H1 (cell line): ENCODE measurements at regions not wholly inside any gene's neighbourhood (a gene's known extent, or its start where the extent isn't known, plus 50 kb on each side); places are given as distances from the start of the nearest gene placed in this dataset.

ENCODE experiments used
- CTCF ChIA-PET: fragments of 300-600 bp; sonication (Branson Sonifier 250); formaldehyde crosslinking; loops from one replicate; lab custom pipeline; 2021; ENCODE audit not compliant: partially characterized antibody; lab: Charles Lee
- POLR2A ChIA-PET: fragments of 300-600 bp; sonication (Branson Sonifier 250); formaldehyde crosslinking; loops from one replicate; lab custom pipeline; 2021; ENCODE audit warnings: inconsistent platforms; ENCODE audit not compliant: partially characterized antibody; lab: Charles Lee
- DNase-seq, 2 experiments: peaks; one replicate each; pipeline versions ENCODE4 v3.0.0 to v3.0.0-alpha.2; 2010 to 2022; ENCODE audit warnings: low spot score in 2 of 2, low read depth in 1 of 2, mixed read lengths in 1 of 2
- FAIRE-seq: peaks from 2 replicates; lab custom pipeline; 2011; peaks lifted over from hg19 to GRCh38; lab: Jason Lieb, UNC
- H2AFZ ChIP-seq: 2 replicates; pipeline ENCODE4 v1.8.1; 2012; ENCODE audit warnings: low read length, inconsistent platforms
- H2AK5ac ChIP-seq: 2 replicates; pipeline ENCODE4 v1.6.1; 2013; ENCODE audit warnings: low read depth, low read length
- H2BK120ac ChIP-seq: replicated peaks from 2 replicates; pipeline ENCODE3; 2013; ENCODE audit warnings: low read depth, low read length, inconsistent platforms
- H2BK12ac ChIP-seq: 2 replicates; pipeline ENCODE4 v1.6.1; 2013; ENCODE audit warnings: low read depth, low read length
- H2BK15ac ChIP-seq: 2 replicates; pipeline ENCODE4 v1.6.1; 2013; ENCODE audit warnings: low read length
- H2BK20ac ChIP-seq: 2 replicates; pipeline ENCODE4 v1.6.1; 2013; ENCODE audit warnings: low read length
- H2BK5ac ChIP-seq: 2 replicates; pipeline ENCODE4 v1.6.1; 2013; ENCODE audit warnings: low read depth, low read length
- H3K14ac ChIP-seq: 2 replicates; pipeline ENCODE4 v1.6.1; 2013; ENCODE audit warnings: inconsistent platforms; ENCODE audit not compliant: insufficient read length
- H3K18ac ChIP-seq: 2 replicates; pipeline ENCODE4 v1.6.1; 2013; ENCODE audit warnings: low read length; ENCODE audit errors: extremely low read depth
- H3K23ac ChIP-seq: 2 replicates; pipeline ENCODE4 v1.6.1; 2013; ENCODE audit warnings: inconsistent platforms; ENCODE audit not compliant: insufficient read length
- H3K23me2 ChIP-seq: 2 replicates; pipeline ENCODE4 v1.6.1; 2013; ENCODE audit warnings: low read depth, low read length
- H3K27ac ChIP-seq: 2 replicates; pipeline ENCODE4 v1.6.1; 2011; ENCODE audit warnings: low read depth, low read length, inconsistent platforms
- H3K27me3 ChIP-seq, 4 experiments: replicated peaks in 1 of 4; 1 replicate in 1 of 4; 2 replicates in 3 of 4; pipeline versions ENCODE4 v1.6.1 to v1.8.1; 2011 to 2013; ENCODE audit warnings: low read length in 3 of 4, mild to moderate bottlenecking in 3 of 4, inconsistent platforms in 2 of 4, mixed read lengths in 2 of 4, moderate library complexity in 1 of 4; ENCODE audit not compliant: control insufficient read depth in 3 of 4, insufficient read depth in 3 of 4; ENCODE audit errors: extremely low read depth in 1 of 4
- H3K36me3 ChIP-seq, 4 experiments: 2 replicates each; pipeline versions ENCODE4 v1.6.1 to v1.8.1; 2011 to 2013; ENCODE audit warnings: mild to moderate bottlenecking in 4 of 4, low read length in 3 of 4, moderate library complexity in 2 of 4, control low read depth in 1 of 4, inconsistent platforms in 1 of 4; ENCODE audit not compliant: insufficient read depth in 4 of 4, control insufficient read depth in 2 of 4
- H3K4ac ChIP-seq: replicated peaks from 2 replicates; pipeline ENCODE3; 2013; ENCODE audit warnings: low read length, low read depth, mixed read lengths, inconsistent platforms; ENCODE audit not compliant: insufficient read length
- H3K4me1 ChIP-seq, 4 experiments: replicated peaks in 1 of 4; 1 replicate in 1 of 4; 2 replicates in 3 of 4; pipeline versions ENCODE4 v1.6.1 to v1.8.1; 2011 to 2013; ENCODE audit warnings: low read length in 3 of 4, inconsistent platforms in 2 of 4, mixed read lengths in 1 of 4; ENCODE audit not compliant: insufficient read depth in 4 of 4, control insufficient read depth in 3 of 4
- H3K4me2 ChIP-seq, 2 experiments: 2 replicates each; pipeline versions ENCODE4 v1.6.1 to v1.8.1; 2011 to 2013; ENCODE audit warnings: low read depth in 2 of 2, low read length in 2 of 2, control low read depth in 1 of 2, inconsistent platforms in 1 of 2, mild to moderate bottlenecking in 1 of 2; ENCODE audit not compliant: insufficient read depth in 1 of 2
- H3K4me3 ChIP-seq, 4 experiments: fragments of 200-600, 300-600 bp in 1 of 4; sonication (generic), shearing (Covaris generic), sonication (Bioruptor Twin) in 1 of 4; 2 replicates each; pipeline versions ENCODE4 v1.5.1 to v1.8.1; 2011 to 2016; ENCODE audit warnings: low read length in 4 of 4, low read depth in 3 of 4, control low read depth in 2 of 4, inconsistent platforms in 2 of 4, mild to moderate bottlenecking in 2 of 4, mixed read lengths in 1 of 4, moderate library complexity in 1 of 4; ENCODE audit not compliant: insufficient read depth in 2 of 4; ENCODE audit errors: extremely low read depth in 1 of 4
- H3K56ac ChIP-seq: replicated peaks from 2 replicates; pipeline ENCODE3; 2013; ENCODE audit warnings: low read depth, mild to moderate bottlenecking, mixed read lengths, low read length, inconsistent platforms; ENCODE audit not compliant: insufficient read length
- H3K79me1 ChIP-seq: 2 replicates; pipeline ENCODE4 v1.6.1; 2013; ENCODE audit warnings: low read depth, low read length, control low read depth
- H3K79me2 ChIP-seq, 2 experiments: 2 replicates each; pipeline versions ENCODE4 v1.6.1 to v1.8.1; 2012 to 2013; ENCODE audit warnings: low read length in 2 of 2, mild to moderate bottlenecking in 2 of 2, inconsistent platforms in 1 of 2; ENCODE audit not compliant: insufficient read depth in 2 of 2, control insufficient read depth in 1 of 2
- H3K9ac ChIP-seq, 4 experiments: replicated peaks in 1 of 4; 1 replicate in 1 of 4; 2 replicates in 3 of 4; pipeline versions ENCODE4 v1.6.1 to v1.8.1; 2011 to 2013; ENCODE audit warnings: low read depth in 3 of 4, low read length in 3 of 4, control low read depth in 2 of 4, mild to moderate bottlenecking in 2 of 4, moderate library complexity in 2 of 4, inconsistent platforms in 1 of 4; ENCODE audit errors: extremely low read depth in 1 of 4
- H3K9me3 ChIP-seq, 2 experiments: 2 replicates each; pipeline versions ENCODE4 v1.6.1 to v1.8.1; 2012 to 2013; ENCODE audit warnings: mild to moderate bottlenecking in 2 of 2, moderate library complexity in 2 of 2, control low read depth in 1 of 2, inconsistent platforms in 1 of 2, low read depth in 1 of 2, low read length in 1 of 2, mixed read lengths in 1 of 2; ENCODE audit not compliant: insufficient read depth in 2 of 2
- H4K20me1 ChIP-seq, 2 experiments: replicated peaks in 1 of 2; 2 replicates each; pipeline versions ENCODE3 to v1.8.1; 2011 to 2013; ENCODE audit warnings: inconsistent platforms in 2 of 2, low read length in 2 of 2, mild to moderate bottlenecking in 1 of 2; ENCODE audit not compliant: insufficient read depth in 2 of 2, control insufficient read depth in 1 of 2
- H4K5ac ChIP-seq: 2 replicates; pipeline ENCODE4 v1.6.1; 2013; ENCODE audit warnings: low read length, low read depth, mixed read lengths, inconsistent platforms; ENCODE audit not compliant: insufficient read length
- H4K8ac ChIP-seq: 2 replicates; pipeline ENCODE4 v1.8.0; 2013; ENCODE audit warnings: mild to moderate bottlenecking, moderate library complexity, low read length, inconsistent platforms; ENCODE audit not compliant: insufficient read depth; ENCODE audit errors: extremely low read depth
- H4K91ac ChIP-seq: replicated peaks from 2 replicates; pipeline ENCODE3; 2013; ENCODE audit warnings: low read length, mixed read lengths, inconsistent platforms; ENCODE audit not compliant: insufficient read length
- ATF3 ChIP-seq: IDR thresholded peaks from 2 replicates; pipeline ENCODE4 v1.6.1; 2011; ENCODE audit warnings: low read depth, mild to moderate bottlenecking, low read length; ENCODE audit not compliant: insufficient read depth
- CEBPB ChIP-seq: IDR thresholded peaks from 2 replicates; pipeline ENCODE4 v1.6.1; 2012; ENCODE audit warnings: low read depth, low read length
- CHD1 ChIP-seq: IDR thresholded peaks from 2 replicates; pipeline ENCODE4 v1.6.1; 2012; ENCODE audit warnings: low read depth, low read length, improper control_type of control experiment
- EP300 ChIP-seq, 2 experiments: IDR thresholded peaks; 1 replicate in 1 of 2; 2 replicates in 1 of 2; pipeline ENCODE4 v1.6.1; 2011 to 2012; ENCODE audit warnings: low read depth in 2 of 2, low read length in 2 of 2, mild to moderate bottlenecking in 2 of 2, borderline replicate concordance in 1 of 2, inconsistent platforms in 1 of 2, moderate library complexity in 1 of 2
- PHF8 ChIP-seq: fragments of 200-600 bp; sonication (generic); conservative IDR thresholded peaks from 2 replicates; pipeline ENCODE4 v1.7.1; 2012; ENCODE audit warnings: low read depth, mild to moderate bottlenecking, inconsistent platforms, low read length, moderate library complexity
- RAD21 ChIP-seq, 2 experiments: IDR thresholded peaks in 1 of 2; conservative IDR thresholded peaks in 1 of 2; 2 replicates each; pipeline ENCODE4 v1.6.1; 2011; ENCODE audit warnings: low read depth in 2 of 2, low read length in 2 of 2, improper control_type of control experiment in 1 of 2, inconsistent platforms in 1 of 2, mild to moderate bottlenecking in 1 of 2, moderate library complexity in 1 of 2
- RFX5 ChIP-seq: IDR thresholded peaks from 2 replicates; pipeline ENCODE4 v1.6.1; 2011; ENCODE audit warnings: low read depth, low read length, improper control_type of control experiment, borderline replicate concordance
- SIN3A ChIP-seq, 2 experiments: IDR thresholded peaks in 1 of 2; conservative IDR thresholded peaks in 1 of 2; 2 replicates each; pipeline ENCODE4 v1.6.1; 2011 to 2012; ENCODE audit warnings: low read length in 2 of 2, improper control_type of control experiment in 1 of 2, low read depth in 1 of 2, mild to moderate bottlenecking in 1 of 2
- SIRT6 ChIP-seq: IDR thresholded peaks from one replicate; pipeline ENCODE4 v1.7.1; 2012; ENCODE audit warnings: low read length, inconsistent platforms
- SP1 ChIP-seq: IDR thresholded peaks from 2 replicates; pipeline ENCODE4 v1.6.1; 2011; ENCODE audit warnings: low read depth, low read length
- TAF7 ChIP-seq: optimal IDR thresholded peaks from 2 replicates; pipeline ENCODE3; 2011; ENCODE audit warnings: low read depth, mild to moderate bottlenecking, inconsistent platforms, low read length, moderate library complexity, borderline replicate concordance
- WGBS, 2 experiments: shearing (Covaris generic) in 1 of 2; methylation state at CpG; one replicate each; pipeline versions ENCODE4 v1.1.6 to v1.1.7; 2013 to 2015; ENCODE audit warnings: low lambda C conversion rate in 2 of 2, mixed read lengths in 2 of 2, inconsistent platforms in 1 of 2, low coverage in 1 of 2, missing lambda C conversion rate in 1 of 2; ENCODE audit not compliant: insufficient replicate concordance in 2 of 2, insufficient coverage in 1 of 2, insufficient read length in 1 of 2; ENCODE audit errors: extremely low coverage in 1 of 2, missing lambda C conversion rate in 1 of 2; 5-methylcytosine and 5-hydroxymethylcytosine counted together
- TF ChIP-seq, protein P1 (sequence below): IDR thresholded peaks from 2 replicates; pipeline ENCODE4 v1.6.1; 2011; ENCODE audit warnings: low read length, improper control_type of control experiment
- TF ChIP-seq, protein P2 (sequence below): IDR thresholded peaks from 2 replicates; pipeline ENCODE4 v1.6.1; 2012; ENCODE audit warnings: inconsistent platforms

DNA sequence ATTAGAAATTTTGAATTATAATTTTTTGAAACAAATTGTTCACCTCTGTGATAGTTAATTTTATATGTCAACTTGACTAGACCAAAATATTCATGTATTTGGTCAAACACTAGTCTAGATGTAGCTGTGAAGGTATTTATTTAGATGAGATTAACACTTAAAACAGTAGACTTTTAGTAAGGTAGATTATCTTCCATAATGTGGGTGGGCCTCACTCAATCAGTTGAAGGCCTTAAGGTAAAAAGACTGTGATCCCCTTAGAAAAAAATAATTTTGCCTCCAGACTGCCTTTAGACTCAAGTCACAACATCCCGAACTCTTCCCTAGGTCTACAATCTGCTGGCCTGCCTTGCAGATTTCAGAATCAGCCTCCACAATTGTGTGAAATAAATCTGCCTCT lies 177.3 kb upstream of the PABPC5 start:
- ChIA-PET CTCF (no interaction called here), POLR2A (no interaction called here)
- H3K23me2 ChIP-seq = no peaks in the 10 kb centered on the region
- no peak overlapping the region for H2AFZ ChIP-seq
- no peak overlapping the region for H3K4ac ChIP-seq
- H3K14ac ChIP-seq = no peak overlapping the region
- H3K9ac ChIP-seq = no peak overlapping the region
- H2BK5ac ChIP-seq = no peak overlapping the region
- no peak overlapping the region for H2BK20ac ChIP-seq
- no peak overlapping the region for H2AK5ac ChIP-seq
- no peaks in the 10 kb centered on the region for H3K9me3 ChIP-seq
- FAIRE-seq (no peak), DNase-seq (no peak)
- H3K4me3 ChIP-seq = no peak overlapping the region
- no peak overlapping the region for H3K56ac ChIP-seq
- no peak overlapping the region for H3K27ac ChIP-seq
- H3K23ac ChIP-seq = no peak overlapping the region
- no peaks in the 10 kb centered on the region for H3K4me1 ChIP-seq
- H3K79me1 ChIP-seq = no peaks in the 10 kb centered on the region
- H4K8ac ChIP-seq = no peak overlapping the region
- H4K20me1 ChIP-seq = no peaks in the 10 kb centered on the region
- H4K91ac ChIP-seq = no peak overlapping the region
- H2BK12ac ChIP-seq = no peak overlapping the region
- no peak overlapping the region for H2BK120ac ChIP-seq
- no peaks in the 10 kb centered on the region for H3K36me3 ChIP-seq
- H3K18ac ChIP-seq = no peak overlapping the region
- H4K5ac ChIP-seq = no peak overlapping the region
- no peak overlapping the region for H3K4me2 ChIP-seq
- 80% methylated on average over 1 of the region's 1 CpG; no CpG with 5 or more reads in 1 of the 2 experiments for WGBS, 2 experiments
- H3K27me3 ChIP-seq = no peaks in the 10 kb centered on the region
- no peaks in the 10 kb centered on the region for H3K79me2 ChIP-seq
- H2BK15ac ChIP-seq = no peak overlapping the region
- TF ChIP-seq, protein P1, sequence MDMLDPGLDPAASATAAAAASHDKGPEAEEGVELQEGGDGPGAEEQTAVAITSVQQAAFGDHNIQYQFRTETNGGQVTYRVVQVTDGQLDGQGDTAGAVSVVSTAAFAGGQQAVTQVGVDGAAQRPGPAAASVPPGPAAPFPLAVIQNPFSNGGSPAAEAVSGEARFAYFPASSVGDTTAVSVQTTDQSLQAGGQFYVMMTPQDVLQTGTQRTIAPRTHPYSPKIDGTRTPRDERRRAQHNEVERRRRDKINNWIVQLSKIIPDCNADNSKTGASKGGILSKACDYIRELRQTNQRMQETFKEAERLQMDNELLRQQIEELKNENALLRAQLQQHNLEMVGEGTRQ = no peak
- TF ChIP-seq RAD21 (IDR thresholded peaks at IDR 0.05 in 1 of 2, conservative IDR thresholded peaks at IDR 0.05 in 1 of 2; ENCODE audit: low read depth in 2 of 2, low read length in 2 of 2) (no peak), SIN3A (conservative IDR thresholded peaks at IDR 0.05 in 1 of 2, IDR thresholded peaks at IDR 0.05 in 1 of 2; ENCODE audit: low read depth in 1 of 2, low read length in 2 of 2) (no peak), SP1 (no peak), EP300 (IDR thresholded peaks at IDR 0.05; ENCODE audit: borderline replicate concordance in 1 of 2, low read depth in 2 of 2, low read length in 2 of 2) (no peak), CHD1 (no peak), CEBPB (no peak), SIRT6 (no peak), RFX5 (no peak), ATF3 (no peak), PHF8 (no peak), TAF7 (no peak)
- TF ChIP-seq, protein P2, sequence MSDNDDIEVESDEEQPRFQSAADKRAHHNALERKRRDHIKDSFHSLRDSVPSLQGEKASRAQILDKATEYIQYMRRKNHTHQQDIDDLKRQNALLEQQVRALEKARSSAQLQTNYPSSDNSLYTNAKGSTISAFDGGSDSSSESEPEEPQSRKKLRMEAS = no peak
